ENCODE measurements at regions not wholly inside any gene's neighbourhood (a gene's known extent, or its start where the extent isn't known, plus 50 kb on each side); places are given as distances from the start of the nearest gene placed in this dataset.

DNA sequence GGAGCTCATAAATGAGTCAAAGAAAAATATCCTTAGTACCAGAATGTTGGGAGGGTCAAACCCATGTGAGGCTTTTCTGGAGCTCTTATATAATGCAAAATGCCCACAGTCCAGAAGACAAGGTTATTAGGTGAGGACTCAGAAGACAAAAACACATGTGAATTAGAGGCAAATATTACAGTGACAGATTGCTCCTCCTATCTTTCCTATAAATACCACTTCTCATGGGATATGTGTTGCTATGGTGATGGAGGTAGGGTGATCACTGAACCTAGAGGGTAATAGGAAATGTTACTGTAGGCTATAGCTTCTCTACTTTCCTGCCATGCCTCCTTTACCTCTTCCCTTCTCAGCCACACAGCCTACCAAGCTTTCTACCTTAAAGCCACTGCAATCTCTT is 264.6 kb downstream of the SEC61B start:
- Histone ChIP-seq H3K79me2 (no peaks in the 10 kb centered on the region), H3K36me3 (ENCODE audit: control insufficient read depth, insufficient read depth, low read length) (no peaks in the 10 kb centered on the region), H3K4me1 (no peaks in the 10 kb centered on the region), H3K4me2 (ENCODE audit: low read length) (no peak overlapping the region), H3K9ac (no peak overlapping the region), H3K4me3 (ENCODE audit: low read depth, low read length) (no peak overlapping the region), H3K9me3 (ENCODE audit: control insufficient read depth, low read length) (no peaks in the 10 kb centered on the region), H3K27me3 (ENCODE audit: control insufficient read depth, insufficient read depth, low read length) (no peaks in the 10 kb centered on the region), H2AFZ (no peak overlapping the region), H3K27ac (no peak overlapping the region)
- TF ChIP-seq, protein P1, sequence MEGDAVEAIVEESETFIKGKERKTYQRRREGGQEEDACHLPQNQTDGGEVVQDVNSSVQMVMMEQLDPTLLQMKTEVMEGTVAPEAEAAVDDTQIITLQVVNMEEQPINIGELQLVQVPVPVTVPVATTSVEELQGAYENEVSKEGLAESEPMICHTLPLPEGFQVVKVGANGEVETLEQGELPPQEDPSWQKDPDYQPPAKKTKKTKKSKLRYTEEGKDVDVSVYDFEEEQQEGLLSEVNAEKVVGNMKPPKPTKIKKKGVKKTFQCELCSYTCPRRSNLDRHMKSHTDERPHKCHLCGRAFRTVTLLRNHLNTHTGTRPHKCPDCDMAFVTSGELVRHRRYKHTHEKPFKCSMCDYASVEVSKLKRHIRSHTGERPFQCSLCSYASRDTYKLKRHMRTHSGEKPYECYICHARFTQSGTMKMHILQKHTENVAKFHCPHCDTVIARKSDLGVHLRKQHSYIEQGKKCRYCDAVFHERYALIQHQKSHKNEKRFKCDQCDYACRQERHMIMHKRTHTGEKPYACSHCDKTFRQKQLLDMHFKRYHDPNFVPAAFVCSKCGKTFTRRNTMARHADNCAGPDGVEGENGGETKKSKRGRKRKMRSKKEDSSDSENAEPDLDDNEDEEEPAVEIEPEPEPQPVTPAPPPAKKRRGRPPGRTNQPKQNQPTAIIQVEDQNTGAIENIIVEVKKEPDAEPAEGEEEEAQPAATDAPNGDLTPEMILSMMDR (IDR thresholded peaks at IDR 0.05) = no peak

DNA sequence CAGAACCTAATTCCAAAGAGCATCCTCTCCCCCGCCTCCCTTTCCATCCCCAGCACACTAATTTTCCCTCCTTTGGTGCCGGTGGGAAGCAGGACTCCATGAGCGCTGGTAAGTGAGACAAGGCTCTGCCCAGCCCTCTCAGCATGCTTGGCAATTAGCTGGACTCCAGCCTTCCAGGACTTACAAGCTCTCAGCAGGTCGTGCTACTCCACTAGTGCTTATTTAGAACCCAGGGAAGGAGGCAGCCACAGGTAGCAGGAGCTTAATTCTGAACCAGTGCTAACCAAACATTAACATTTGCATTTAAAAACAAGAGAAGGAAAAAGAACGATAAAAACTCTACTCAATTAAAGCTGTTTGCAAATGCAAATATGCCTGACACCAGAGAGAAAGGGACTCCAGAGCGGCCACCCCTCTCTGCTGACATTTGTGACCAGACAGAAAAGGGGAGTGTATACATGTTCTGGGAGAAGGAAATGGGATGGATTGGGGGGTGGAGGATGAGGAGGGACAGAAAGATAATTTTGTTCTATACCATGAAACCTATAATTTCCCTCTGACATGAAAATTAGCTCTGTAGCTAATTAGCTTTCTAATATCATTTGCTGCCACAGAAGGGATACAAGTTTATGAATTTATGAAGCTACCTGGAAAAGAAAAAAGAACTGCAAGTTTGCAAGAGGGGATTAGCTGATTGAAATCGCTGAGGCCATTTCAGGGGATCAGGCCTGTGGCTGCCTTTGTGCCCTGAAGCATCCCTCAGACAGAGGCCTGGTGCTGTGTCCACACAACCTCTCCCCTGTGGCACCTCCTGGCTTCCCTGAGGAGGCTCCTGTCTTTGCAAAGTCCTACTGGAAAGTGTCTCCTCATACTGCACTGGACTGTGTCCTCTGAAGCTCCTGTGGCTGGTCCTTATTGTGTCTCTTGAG is 266.3 kb downstream of the SEC61B start:
- Histone ChIP-seq H3K4me3 (ENCODE audit: low read depth, low read length) (no peak overlapping the region), H2AFZ (no peak overlapping the region), H3K79me2 (no peaks in the 10 kb centered on the region), H3K4me2 (ENCODE audit: low read length) (no peak overlapping the region), H3K9ac (no peak overlapping the region), H3K36me3 (ENCODE audit: control insufficient read depth, insufficient read depth, low read length) (no peaks in the 10 kb centered on the region), H3K27ac (no peak overlapping the region), H3K9me3 (ENCODE audit: control insufficient read depth, low read length) (no peaks in the 10 kb centered on the region), H3K27me3 (ENCODE audit: control insufficient read depth, insufficient read depth, low read length) (no peaks in the 10 kb centered on the region), H3K4me1 (no peaks in the 10 kb centered on the region)
- TF ChIP-seq, protein P1 (IDR thresholded peaks at IDR 0.05) = no peak

DNA sequence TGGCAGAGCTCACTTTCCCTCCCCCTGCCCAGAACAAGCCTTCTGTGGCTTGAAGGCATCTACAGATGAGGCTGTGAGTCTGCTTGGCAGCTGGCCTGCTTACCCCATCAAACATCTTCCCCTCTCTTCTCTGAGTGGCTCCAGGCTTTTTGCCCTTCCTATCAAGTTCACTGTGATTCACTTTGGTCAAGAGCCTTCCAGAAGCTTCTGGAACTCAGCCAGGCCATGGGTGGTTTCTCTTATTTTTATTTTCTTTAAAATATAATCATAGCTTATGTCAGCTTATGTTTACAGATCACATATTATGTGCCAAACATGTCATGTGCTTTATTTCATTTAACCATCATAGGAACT is 267.0 kb downstream of the SEC61B start:
- Histone ChIP-seq H3K27ac (no peak overlapping the region), H2AFZ (no peak overlapping the region), H3K27me3 (ENCODE audit: control insufficient read depth, insufficient read depth, low read length) (no peaks in the 10 kb centered on the region), H3K79me2 (no peaks in the 10 kb centered on the region), H3K9ac (no peak overlapping the region), H3K9me3 (ENCODE audit: control insufficient read depth, low read length) (no peaks in the 10 kb centered on the region), H3K4me1 (no peaks in the 10 kb centered on the region), H3K36me3 (ENCODE audit: control insufficient read depth, insufficient read depth, low read length) (no peaks in the 10 kb centered on the region), H3K4me2 (ENCODE audit: low read length) (no peak overlapping the region), H3K4me3 (ENCODE audit: low read depth, low read length) (no peak overlapping the region)
- TF ChIP-seq, protein P1 (IDR thresholded peaks at IDR 0.05) = no peak

DNA sequence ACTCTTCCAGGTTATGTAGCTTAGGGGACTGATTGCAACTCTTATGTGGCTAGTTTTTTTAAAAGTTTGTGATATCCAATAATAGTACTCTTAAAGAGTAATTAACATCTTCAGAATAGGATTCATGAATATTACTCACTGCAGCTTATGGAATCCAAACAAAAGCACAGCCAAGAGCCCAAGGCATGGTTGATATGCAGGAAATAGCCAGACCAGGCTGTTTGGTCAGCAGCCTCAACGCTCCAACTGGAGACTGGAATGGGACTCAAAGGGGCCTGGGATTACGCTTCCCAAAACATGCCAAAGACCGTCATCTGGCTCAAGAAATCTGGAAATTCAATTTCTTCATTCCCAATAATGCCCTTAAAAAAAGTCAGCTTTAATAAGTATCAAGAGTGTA is 268.6 kb downstream of the SEC61B start:
- no peak overlapping the region for H3K27ac ChIP-seq
- TF ChIP-seq, protein P1 (IDR thresholded peaks at IDR 0.05) = no peak

More for the DNA sequence above, 268.6 kb downstream of the SEC61B start:
- Histone ChIP-seq H3K9ac (no peak overlapping the region), H3K4me3 (ENCODE audit: low read depth, low read length) (no peak overlapping the region), H3K36me3 (ENCODE audit: control insufficient read depth, insufficient read depth, low read length) (no peaks in the 10 kb centered on the region), H3K4me2 (ENCODE audit: low read length) (no peak overlapping the region), H3K79me2 (no peaks in the 10 kb centered on the region), H3K9me3 (ENCODE audit: control insufficient read depth, low read length) (no peaks in the 10 kb centered on the region), H2AFZ (no peak overlapping the region), H3K4me1 (no peaks in the 10 kb centered on the region), H3K27me3 (ENCODE audit: control insufficient read depth, insufficient read depth, low read length) (no peaks in the 10 kb centered on the region)

Measured in parathyroid adenoma (tissue), 2 donors.